H1 (cell line): ENCODE measurements at regions not wholly inside any gene's neighbourhood (a gene's known extent, or its start where the extent isn't known, plus 50 kb on each side); places are given as distances from the start of the nearest gene placed in this dataset.

ENCODE experiments used
- ASH2L ChIP-seq: fragments of 200-600, 300-600 bp; sonication (generic); IDR thresholded peaks from one replicate; pipeline ENCODE4 v1.7.1; 2017; ENCODE audit warnings: low read length
- POLR2A ChIP-seq, 2 experiments: IDR thresholded peaks; 1 replicate in 1 of 2; 2 replicates in 1 of 2; pipeline ENCODE4 v1.6.1; 2011; ENCODE audit warnings: low read depth in 2 of 2, low read length in 2 of 2, mild to moderate bottlenecking in 2 of 2; ENCODE audit errors: control extremely low read depth in 1 of 2
- SIRT6 ChIP-seq: IDR thresholded peaks from one replicate; pipeline ENCODE4 v1.7.1; 2012; ENCODE audit warnings: low read length, inconsistent platforms
- YY1 ChIP-seq: IDR thresholded peaks from 2 replicates; pipeline ENCODE4 v1.6.1; 2011; ENCODE audit warnings: low read depth, mild to moderate bottlenecking, low read length

DNA sequence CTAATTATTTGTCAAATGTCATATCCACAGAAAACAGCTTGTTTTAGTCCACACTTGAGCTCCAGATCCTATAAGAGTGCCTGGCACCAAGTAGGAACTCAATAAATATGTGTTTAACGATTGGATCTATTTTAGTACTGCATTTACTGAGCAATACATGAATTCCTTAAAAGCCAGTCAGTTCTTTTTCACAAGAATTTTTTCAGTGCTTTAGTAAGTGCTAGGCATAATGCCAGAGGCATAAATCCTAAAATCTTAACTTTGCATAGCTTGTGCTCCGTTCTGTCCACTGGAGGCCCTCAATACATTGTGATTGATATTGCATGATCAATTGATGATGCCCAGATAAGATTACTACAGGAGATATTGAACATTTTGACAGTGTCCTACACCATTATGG lies 67.3 kb upstream of the PCSK5 start (continued):
- TF ChIP-seq YY1: no peak
- TF ChIP-seq SIRT6: no peak
- TF ChIP-seq POLR2A (IDR thresholded peaks at IDR 0.05; ENCODE audit: control extremely low read depth in 1 of 2, low read depth in 2 of 2, low read length in 2 of 2): no peak
- no peak for TF ChIP-seq ASH2L
